H1 (cell line): ENCODE measurements at regions not wholly inside any gene's neighbourhood (a gene's known extent, or its start where the extent isn't known, plus 50 kb on each side); places are given as distances from the start of the nearest gene placed in this dataset.

Experiments used
- CTCF ChIA-PET: fragments of 300-600 bp; sonication (Branson Sonifier 250); formaldehyde crosslinking; loops from one replicate; lab custom pipeline; 2021; ENCODE audit not compliant: partially characterized antibody; lab: Charles Lee
- POLR2A ChIA-PET: fragments of 300-600 bp; sonication (Branson Sonifier 250); formaldehyde crosslinking; loops from one replicate; lab custom pipeline; 2021; ENCODE audit warnings: inconsistent platforms; ENCODE audit not compliant: partially characterized antibody; lab: Charles Lee
- DNase-seq, 2 experiments: peaks; one replicate each; pipeline versions ENCODE4 v3.0.0 to v3.0.0-alpha.2; 2010 to 2022; ENCODE audit warnings: low spot score in 2 of 2, low read depth in 1 of 2, mixed read lengths in 1 of 2
- FAIRE-seq: peaks from 2 replicates; lab custom pipeline; 2011; peaks lifted over from hg19 to GRCh38; lab: Jason Lieb, UNC
- H2AFZ ChIP-seq: 2 replicates; pipeline ENCODE4 v1.8.1; 2012; ENCODE audit warnings: low read length, inconsistent platforms
- H2AK5ac ChIP-seq: 2 replicates; pipeline ENCODE4 v1.6.1; 2013; ENCODE audit warnings: low read depth, low read length
- H2BK120ac ChIP-seq: replicated peaks from 2 replicates; pipeline ENCODE3; 2013; ENCODE audit warnings: low read depth, low read length, inconsistent platforms
- H2BK12ac ChIP-seq: 2 replicates; pipeline ENCODE4 v1.6.1; 2013; ENCODE audit warnings: low read depth, low read length
- H2BK15ac ChIP-seq: 2 replicates; pipeline ENCODE4 v1.6.1; 2013; ENCODE audit warnings: low read length
- H2BK20ac ChIP-seq: 2 replicates; pipeline ENCODE4 v1.6.1; 2013; ENCODE audit warnings: low read length
- H2BK5ac ChIP-seq: 2 replicates; pipeline ENCODE4 v1.6.1; 2013; ENCODE audit warnings: low read depth, low read length
- H3K14ac ChIP-seq: 2 replicates; pipeline ENCODE4 v1.6.1; 2013; ENCODE audit warnings: inconsistent platforms; ENCODE audit not compliant: insufficient read length
- H3K18ac ChIP-seq: 2 replicates; pipeline ENCODE4 v1.6.1; 2013; ENCODE audit warnings: low read length; ENCODE audit errors: extremely low read depth
- H3K23ac ChIP-seq: 2 replicates; pipeline ENCODE4 v1.6.1; 2013; ENCODE audit warnings: inconsistent platforms; ENCODE audit not compliant: insufficient read length
- H3K23me2 ChIP-seq: 2 replicates; pipeline ENCODE4 v1.6.1; 2013; ENCODE audit warnings: low read depth, low read length
- H3K27ac ChIP-seq: 2 replicates; pipeline ENCODE4 v1.6.1; 2011; ENCODE audit warnings: low read depth, low read length, inconsistent platforms
- H3K27me3 ChIP-seq, 4 experiments: replicated peaks in 1 of 4; 1 replicate in 1 of 4; 2 replicates in 3 of 4; pipeline versions ENCODE4 v1.6.1 to v1.8.1; 2011 to 2013; ENCODE audit warnings: low read length in 3 of 4, mild to moderate bottlenecking in 3 of 4, inconsistent platforms in 2 of 4, mixed read lengths in 2 of 4, moderate library complexity in 1 of 4; ENCODE audit not compliant: control insufficient read depth in 3 of 4, insufficient read depth in 3 of 4; ENCODE audit errors: extremely low read depth in 1 of 4
- H3K36me3 ChIP-seq, 4 experiments: 2 replicates each; pipeline versions ENCODE4 v1.6.1 to v1.8.1; 2011 to 2013; ENCODE audit warnings: mild to moderate bottlenecking in 4 of 4, low read length in 3 of 4, moderate library complexity in 2 of 4, control low read depth in 1 of 4, inconsistent platforms in 1 of 4; ENCODE audit not compliant: insufficient read depth in 4 of 4, control insufficient read depth in 2 of 4
- H3K4ac ChIP-seq: replicated peaks from 2 replicates; pipeline ENCODE3; 2013; ENCODE audit warnings: low read length, low read depth, mixed read lengths, inconsistent platforms; ENCODE audit not compliant: insufficient read length
- H3K4me1 ChIP-seq, 4 experiments: replicated peaks in 1 of 4; 1 replicate in 1 of 4; 2 replicates in 3 of 4; pipeline versions ENCODE4 v1.6.1 to v1.8.1; 2011 to 2013; ENCODE audit warnings: low read length in 3 of 4, inconsistent platforms in 2 of 4, mixed read lengths in 1 of 4; ENCODE audit not compliant: insufficient read depth in 4 of 4, control insufficient read depth in 3 of 4
- H3K4me2 ChIP-seq, 2 experiments: 2 replicates each; pipeline versions ENCODE4 v1.6.1 to v1.8.1; 2011 to 2013; ENCODE audit warnings: low read depth in 2 of 2, low read length in 2 of 2, control low read depth in 1 of 2, inconsistent platforms in 1 of 2, mild to moderate bottlenecking in 1 of 2; ENCODE audit not compliant: insufficient read depth in 1 of 2
- H3K4me3 ChIP-seq, 4 experiments: fragments of 200-600, 300-600 bp in 1 of 4; sonication (generic), shearing (Covaris generic), sonication (Bioruptor Twin) in 1 of 4; 2 replicates each; pipeline versions ENCODE4 v1.5.1 to v1.8.1; 2011 to 2016; ENCODE audit warnings: low read length in 4 of 4, low read depth in 3 of 4, control low read depth in 2 of 4, inconsistent platforms in 2 of 4, mild to moderate bottlenecking in 2 of 4, mixed read lengths in 1 of 4, moderate library complexity in 1 of 4; ENCODE audit not compliant: insufficient read depth in 2 of 4; ENCODE audit errors: extremely low read depth in 1 of 4
- H3K56ac ChIP-seq: replicated peaks from 2 replicates; pipeline ENCODE3; 2013; ENCODE audit warnings: low read depth, mild to moderate bottlenecking, mixed read lengths, low read length, inconsistent platforms; ENCODE audit not compliant: insufficient read length
- H3K79me1 ChIP-seq: 2 replicates; pipeline ENCODE4 v1.6.1; 2013; ENCODE audit warnings: low read depth, low read length, control low read depth
- H3K79me2 ChIP-seq, 2 experiments: 2 replicates each; pipeline versions ENCODE4 v1.6.1 to v1.8.1; 2012 to 2013; ENCODE audit warnings: low read length in 2 of 2, mild to moderate bottlenecking in 2 of 2, inconsistent platforms in 1 of 2; ENCODE audit not compliant: insufficient read depth in 2 of 2, control insufficient read depth in 1 of 2
- H3K9ac ChIP-seq, 4 experiments: replicated peaks in 1 of 4; 1 replicate in 1 of 4; 2 replicates in 3 of 4; pipeline versions ENCODE4 v1.6.1 to v1.8.1; 2011 to 2013; ENCODE audit warnings: low read depth in 3 of 4, low read length in 3 of 4, control low read depth in 2 of 4, mild to moderate bottlenecking in 2 of 4, moderate library complexity in 2 of 4, inconsistent platforms in 1 of 4; ENCODE audit errors: extremely low read depth in 1 of 4
- H3K9me3 ChIP-seq, 2 experiments: 2 replicates each; pipeline versions ENCODE4 v1.6.1 to v1.8.1; 2012 to 2013; ENCODE audit warnings: mild to moderate bottlenecking in 2 of 2, moderate library complexity in 2 of 2, control low read depth in 1 of 2, inconsistent platforms in 1 of 2, low read depth in 1 of 2, low read length in 1 of 2, mixed read lengths in 1 of 2; ENCODE audit not compliant: insufficient read depth in 2 of 2
- H4K20me1 ChIP-seq, 2 experiments: replicated peaks in 1 of 2; 2 replicates each; pipeline versions ENCODE3 to v1.8.1; 2011 to 2013; ENCODE audit warnings: inconsistent platforms in 2 of 2, low read length in 2 of 2, mild to moderate bottlenecking in 1 of 2; ENCODE audit not compliant: insufficient read depth in 2 of 2, control insufficient read depth in 1 of 2
- H4K5ac ChIP-seq: 2 replicates; pipeline ENCODE4 v1.6.1; 2013; ENCODE audit warnings: low read length, low read depth, mixed read lengths, inconsistent platforms; ENCODE audit not compliant: insufficient read length
- H4K8ac ChIP-seq: 2 replicates; pipeline ENCODE4 v1.8.0; 2013; ENCODE audit warnings: mild to moderate bottlenecking, moderate library complexity, low read length, inconsistent platforms; ENCODE audit not compliant: insufficient read depth; ENCODE audit errors: extremely low read depth
- H4K91ac ChIP-seq: replicated peaks from 2 replicates; pipeline ENCODE3; 2013; ENCODE audit warnings: low read length, mixed read lengths, inconsistent platforms; ENCODE audit not compliant: insufficient read length
- CHD1 ChIP-seq: IDR thresholded peaks from 2 replicates; pipeline ENCODE4 v1.6.1; 2012; ENCODE audit warnings: low read depth, low read length, improper control_type of control experiment
- HDAC2 ChIP-seq, 2 experiments: fragments of 300-600 bp in 1 of 2; sonication (generic) in 1 of 2; IDR thresholded peaks; 2 replicates each; pipeline ENCODE4 v1.6.1; 2011 to 2012; ENCODE audit warnings: low read depth in 2 of 2, low read length in 2 of 2, mild to moderate bottlenecking in 2 of 2, moderate library complexity in 2 of 2, borderline replicate concordance in 1 of 2, inconsistent platforms in 1 of 2
- MAFK ChIP-seq: IDR thresholded peaks from 2 replicates; pipeline ENCODE4 v1.6.1; 2012; ENCODE audit warnings: low read depth, mild to moderate bottlenecking, improper control_type of control experiment, low read length
- RNF2 ChIP-seq: fragments of 200-900, 300-1000 bp; sonication (generic); IDR thresholded peaks from 2 replicates; pipeline ENCODE4 v1.7.1; 2016; ENCODE audit warnings: borderline replicate concordance, low read depth, mild to moderate bottlenecking, antibody characterized with exemption, low read length; ENCODE audit not compliant: poor library complexity, severe bottlenecking; ENCODE audit errors: missing control alignments
- RXRA ChIP-seq: IDR thresholded peaks from 2 replicates; pipeline ENCODE4 v1.6.1; 2011; ENCODE audit warnings: low read depth, mild to moderate bottlenecking, low read length, moderate library complexity; ENCODE audit not compliant: insufficient read depth
- SIN3A ChIP-seq, 2 experiments: IDR thresholded peaks in 1 of 2; conservative IDR thresholded peaks in 1 of 2; 2 replicates each; pipeline ENCODE4 v1.6.1; 2011 to 2012; ENCODE audit warnings: low read length in 2 of 2, improper control_type of control experiment in 1 of 2, low read depth in 1 of 2, mild to moderate bottlenecking in 1 of 2
- SIRT6 ChIP-seq: IDR thresholded peaks from one replicate; pipeline ENCODE4 v1.7.1; 2012; ENCODE audit warnings: low read length, inconsistent platforms
- SIX5 ChIP-seq: IDR thresholded peaks from 2 replicates; pipeline ENCODE4 v1.6.1; 2011; ENCODE audit warnings: mild to moderate bottlenecking, low read depth, low read length
- SP1 ChIP-seq: IDR thresholded peaks from 2 replicates; pipeline ENCODE4 v1.6.1; 2011; ENCODE audit warnings: low read depth, low read length
- SP4 ChIP-seq: IDR thresholded peaks from 2 replicates; pipeline ENCODE4 v1.6.1; 2012; ENCODE audit warnings: low read length, inconsistent platforms
- TBP ChIP-seq: IDR thresholded peaks from 2 replicates; pipeline ENCODE4 v1.6.1; 2011; ENCODE audit warnings: low read depth, low read length, improper control_type of control experiment
- USF2 ChIP-seq: IDR thresholded peaks from 2 replicates; pipeline ENCODE4 v1.6.1; 2011; ENCODE audit warnings: low read length, improper control_type of control experiment
- WGBS, 2 experiments: shearing (Covaris generic) in 1 of 2; methylation state at CpG; one replicate each; pipeline versions ENCODE4 v1.1.6 to v1.1.7; 2013 to 2015; ENCODE audit warnings: low lambda C conversion rate in 2 of 2, mixed read lengths in 2 of 2, inconsistent platforms in 1 of 2, low coverage in 1 of 2, missing lambda C conversion rate in 1 of 2; ENCODE audit not compliant: insufficient replicate concordance in 2 of 2, insufficient coverage in 1 of 2, insufficient read length in 1 of 2; ENCODE audit errors: extremely low coverage in 1 of 2, missing lambda C conversion rate in 1 of 2; 5-methylcytosine and 5-hydroxymethylcytosine counted together

GRCh38 chr2:199569336-199569735 lies 111.6 kb upstream of the SATB2 start:
- Histone ChIP-seq H3K27me3 (no peaks in the 10 kb centered on the region), H3K23me2 (no peaks in the 10 kb centered on the region), H3K4me3 (no peak overlapping the region), H2BK120ac (no peak overlapping the region), H3K56ac (no peak overlapping the region), H4K8ac (no peak overlapping the region), H4K91ac (no peak overlapping the region), H2AK5ac (no peak overlapping the region), H3K9ac (no peak overlapping the region)
- CTCF ChIA-PET: interaction anchor here (0.6 to 1.8 kb wide), 4 partner anchors 13 to 203 kb away, joined by 3 to 5 read pairs (median 4); no protein-coding TSS in a partner anchor
- no peak for FAIRE-seq
- POLR2A ChIA-PET: no interaction called here
- no peak for TF ChIP-seq SIN3A (conservative IDR thresholded peaks at IDR 0.05 in 1 of 2, IDR thresholded peaks at IDR 0.05 in 1 of 2; ENCODE audit: low read depth in 1 of 2, low read length in 2 of 2)
- no peak for TF ChIP-seq SP1
- no peak for TF ChIP-seq TBP
- TF ChIP-seq MAFK: no peak
- TF ChIP-seq SP4: no peak
- TF ChIP-seq SIRT6: no peak
- TF ChIP-seq USF2: no peak
- TF ChIP-seq SIX5: no peak
- no peak for TF ChIP-seq RXRA
- no peak for TF ChIP-seq HDAC2 (IDR thresholded peaks at IDR 0.05; ENCODE audit: borderline replicate concordance in 1 of 2, low read depth in 2 of 2, low read length in 2 of 2)
- no peak for TF ChIP-seq CHD1
- no peak for TF ChIP-seq RNF2
- TF ChIP-seq, all 59 proteins: peak for 0
- Histone ChIP-seq H3K4me2 (no peak overlapping the region), H3K36me3 (no peaks in the 10 kb centered on the region), H2BK12ac (no peak overlapping the region), H3K4ac (no peak overlapping the region), H2BK15ac (no peak overlapping the region), H3K4me1 (peaks cover 0 to 5% (median 0%) of the 10 kb centered on the region in 4 experiments; a peak in 1 of 7 replicates), H3K23ac (no peak overlapping the region), H3K79me2 (no peaks in the 10 kb centered on the region), H3K79me1 (no peaks in the 10 kb centered on the region), H4K5ac (no peak overlapping the region), H4K20me1 (no peaks in the 10 kb centered on the region), H3K18ac (no peak overlapping the region), H3K9me3 (no peaks in the 10 kb centered on the region), H2AFZ (no peak overlapping the region), H2BK5ac (no peak overlapping the region), H3K14ac (no peak overlapping the region), H2BK20ac (no peak overlapping the region), H3K27ac (no peak overlapping the region)
- 85% methylated on average over 1 of the region's 1 CpG; no CpG with 5 or more reads in 1 of the 2 experiments for WGBS, 2 experiments
- no peak for DNase-seq
